ENCODE measurements at regions not wholly inside any gene's neighbourhood (a gene's known extent, or its start where the extent isn't known, plus 50 kb on each side); places are given as distances from the start of the nearest gene placed in this dataset.

- DNase-seq = no peak
- TF ChIP-seq, protein P1, sequence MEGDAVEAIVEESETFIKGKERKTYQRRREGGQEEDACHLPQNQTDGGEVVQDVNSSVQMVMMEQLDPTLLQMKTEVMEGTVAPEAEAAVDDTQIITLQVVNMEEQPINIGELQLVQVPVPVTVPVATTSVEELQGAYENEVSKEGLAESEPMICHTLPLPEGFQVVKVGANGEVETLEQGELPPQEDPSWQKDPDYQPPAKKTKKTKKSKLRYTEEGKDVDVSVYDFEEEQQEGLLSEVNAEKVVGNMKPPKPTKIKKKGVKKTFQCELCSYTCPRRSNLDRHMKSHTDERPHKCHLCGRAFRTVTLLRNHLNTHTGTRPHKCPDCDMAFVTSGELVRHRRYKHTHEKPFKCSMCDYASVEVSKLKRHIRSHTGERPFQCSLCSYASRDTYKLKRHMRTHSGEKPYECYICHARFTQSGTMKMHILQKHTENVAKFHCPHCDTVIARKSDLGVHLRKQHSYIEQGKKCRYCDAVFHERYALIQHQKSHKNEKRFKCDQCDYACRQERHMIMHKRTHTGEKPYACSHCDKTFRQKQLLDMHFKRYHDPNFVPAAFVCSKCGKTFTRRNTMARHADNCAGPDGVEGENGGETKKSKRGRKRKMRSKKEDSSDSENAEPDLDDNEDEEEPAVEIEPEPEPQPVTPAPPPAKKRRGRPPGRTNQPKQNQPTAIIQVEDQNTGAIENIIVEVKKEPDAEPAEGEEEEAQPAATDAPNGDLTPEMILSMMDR (IDR thresholded peaks at IDR 0.05; ENCODE audit: low read length) = no peak
- TF ChIP-seq EZH2phosphoT487 (IDR thresholded peaks at IDR 0.05; ENCODE audit: low read length) (no peak), EZH2 (optimal IDR thresholded peaks at IDR 0.05; ENCODE audit: low read depth, low read length) (no peak)
Observed at GRCh38 chr1:41983451-41983850, 64.7 kb upstream of the HIVEP3 start.

DNA sequence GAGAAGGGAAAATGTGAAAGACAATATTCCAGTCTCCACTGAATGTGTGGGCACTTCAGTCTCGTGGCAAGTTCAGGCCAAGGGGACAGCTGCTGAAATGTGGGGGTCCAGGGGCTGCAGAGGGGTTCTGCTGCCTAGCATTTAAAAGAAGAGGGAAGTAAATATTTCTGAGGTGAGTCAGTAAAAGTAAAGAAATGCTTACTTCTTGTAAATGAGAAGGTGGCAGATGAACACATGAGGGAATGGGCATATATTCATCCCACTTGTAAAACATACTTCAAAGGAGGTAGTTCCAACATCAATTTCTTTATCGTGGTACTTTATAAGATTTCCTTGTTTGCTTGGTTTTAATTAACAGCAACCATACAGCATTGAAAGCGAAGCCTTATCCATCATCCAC lies 63.1 kb upstream of the HIVEP3 start:
- DNase-seq = no peak
- Histone ChIP-seq H3K36me3 (replicated peaks; ENCODE audit: insufficient read depth, low read length) (no peaks in the 10 kb centered on the region), H3K9ac (ENCODE audit: low read length) (no peak overlapping the region), H2AFZ (ENCODE audit: low read length) (no peak overlapping the region), H3K4me3 (ENCODE audit: low read length) (no peak overlapping the region), H3K79me2 (ENCODE audit: low read length) (no peaks in the 10 kb centered on the region), H3K4me2 (ENCODE audit: low read depth, low read length) (no peak overlapping the region), H3K27ac (ENCODE audit: low read length) (no peak overlapping the region), H3K9me3 (replicated peaks; ENCODE audit: insufficient read depth, low read length) (no peaks in the 10 kb centered on the region), H3K27me3 (replicated peaks; ENCODE audit: insufficient read depth, low read length) (no peaks in the 10 kb centered on the region), H3F3A (ENCODE audit: insufficient read depth, low read length) (no peaks in the 10 kb centered on the region), H3K4me1 (ENCODE audit: low read length) (no peaks in the 10 kb centered on the region), H4K20me1 (ENCODE audit: insufficient read depth, low read length) (no peaks in the 10 kb centered on the region), H3K9me2 (replicated peaks; ENCODE audit: insufficient read depth, low read length) (no peaks in the 10 kb centered on the region)
- TF ChIP-seq EZH2phosphoT487 (IDR thresholded peaks at IDR 0.05; ENCODE audit: low read length) = no peak
- TF ChIP-seq, protein P1 (IDR thresholded peaks at IDR 0.05; ENCODE audit: low read length) = no peak

More at GRCh38 chr1:41983451-41983850, 64.7 kb upstream of the HIVEP3 start:
- no peak overlapping the region for H3K4me2 ChIP-seq (ENCODE audit: low read depth, low read length)
- no peaks in the 10 kb centered on the region for H3K79me2 ChIP-seq (ENCODE audit: low read length)
- H3F3A ChIP-seq (ENCODE audit: insufficient read depth, low read length) = no peaks in the 10 kb centered on the region
- H3K9ac ChIP-seq (ENCODE audit: low read length) = no peak overlapping the region
- H3K36me3 ChIP-seq (replicated peaks; ENCODE audit: insufficient read depth, low read length) = no peaks in the 10 kb centered on the region
- H3K4me3 ChIP-seq (ENCODE audit: low read length) = no peak overlapping the region
- no peaks in the 10 kb centered on the region for H3K4me1 ChIP-seq (ENCODE audit: low read length)
- no peaks in the 10 kb centered on the region for H3K9me3 ChIP-seq (replicated peaks; ENCODE audit: insufficient read depth, low read length)
- H4K20me1 ChIP-seq (ENCODE audit: insufficient read depth, low read length) = no peaks in the 10 kb centered on the region
- no peak overlapping the region for H3K27ac ChIP-seq (ENCODE audit: low read length)
- no peaks in the 10 kb centered on the region for H3K9me2 ChIP-seq (replicated peaks; ENCODE audit: insufficient read depth, low read length)
- H2AFZ ChIP-seq (ENCODE audit: low read length) = no peak overlapping the region
- H3K27me3 ChIP-seq (replicated peaks; ENCODE audit: insufficient read depth, low read length) = no peaks in the 10 kb centered on the region

DNA sequence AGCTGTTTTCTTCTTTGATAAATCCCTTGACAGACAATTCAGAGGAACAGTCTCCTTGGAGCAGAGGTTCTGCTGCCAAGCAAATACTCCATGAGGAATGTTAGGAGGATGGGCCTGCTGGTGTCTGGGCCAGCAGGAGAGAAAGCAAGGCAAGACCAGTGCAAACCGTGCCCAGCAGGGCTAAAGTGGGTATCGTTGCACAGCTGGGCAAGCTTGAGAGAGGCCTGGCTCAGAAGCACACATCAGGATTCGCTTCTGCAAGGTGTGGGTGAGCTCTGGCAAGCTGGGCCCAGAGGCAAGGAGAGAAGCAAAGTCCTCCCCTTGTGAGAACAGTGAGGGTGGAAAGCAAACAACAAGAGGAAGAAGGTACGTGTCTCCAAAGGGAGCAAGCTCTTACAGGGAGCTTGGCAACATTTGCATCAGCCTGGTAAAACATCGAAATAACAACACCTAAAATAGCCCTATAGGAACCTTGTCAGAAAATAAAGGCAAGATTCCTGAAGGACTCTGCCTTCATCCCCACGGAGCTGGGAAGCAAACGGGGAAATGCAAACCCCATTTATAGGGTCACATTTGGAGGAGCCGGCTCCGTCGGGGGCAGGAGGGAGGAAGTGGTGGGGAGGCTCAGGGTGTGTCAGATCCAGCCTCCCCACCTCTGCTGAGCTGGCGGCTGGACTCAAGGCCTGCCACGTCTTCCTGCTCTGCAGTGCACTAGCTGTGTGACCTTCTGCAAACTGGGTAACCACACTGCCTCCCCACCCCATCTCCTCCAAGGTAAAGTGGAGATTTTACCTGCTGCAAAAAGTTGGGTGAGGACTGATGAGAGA lies 62.3 kb upstream of the HIVEP3 start:
- Histone ChIP-seq H3K79me2 (ENCODE audit: low read length) (no peaks in the 10 kb centered on the region), H3F3A (ENCODE audit: insufficient read depth, low read length) (no peaks in the 10 kb centered on the region), H3K27ac (ENCODE audit: low read length) (no peak overlapping the region), H3K9me2 (replicated peaks; ENCODE audit: insufficient read depth, low read length) (no peaks in the 10 kb centered on the region), H3K4me3 (ENCODE audit: low read length) (no peak overlapping the region), H2AFZ (ENCODE audit: low read length) (no peak overlapping the region), H3K9ac (ENCODE audit: low read length) (no peak overlapping the region), H4K20me1 (ENCODE audit: insufficient read depth, low read length) (no peaks in the 10 kb centered on the region), H3K36me3 (replicated peaks; ENCODE audit: insufficient read depth, low read length) (no peaks in the 10 kb centered on the region), H3K9me3 (replicated peaks; ENCODE audit: insufficient read depth, low read length) (no peaks in the 10 kb centered on the region), H3K4me1 (ENCODE audit: low read length) (no peaks in the 10 kb centered on the region), H3K4me2 (ENCODE audit: low read depth, low read length) (no peak overlapping the region), H3K27me3 (replicated peaks; ENCODE audit: insufficient read depth, low read length) (no peaks in the 10 kb centered on the region)
- TF ChIP-seq, protein P1 (IDR thresholded peaks at IDR 0.05; ENCODE audit: low read length) = no peak
- TF ChIP-seq EZH2phosphoT487 (IDR thresholded peaks at IDR 0.05; ENCODE audit: low read length) (no peak), EZH2 (optimal IDR thresholded peaks at IDR 0.05; ENCODE audit: low read depth, low read length) (no peak)
- no peak for DNase-seq

Measured in MM.1S (cell line).